OCI-LY7 (cell line): ENCODE measurements at regions not wholly inside any gene's neighbourhood (a gene's known extent, or its start where the extent isn't known, plus 50 kb on each side); places are given as distances from the start of the nearest gene placed in this dataset.

Source experiments
- BruUV-seq: library from RNA; stranded (reverse); fragments of 400-500 nt; replicated peaks from 2 replicates; lab custom pipeline; 2021; lab: Mats Ljungman, UMichigan
- CTCF ChIA-PET: fragments of 300-600 bp; sonication (Branson Sonifier 250); formaldehyde crosslinking; loops from one replicate; lab custom pipeline; 2022; ENCODE audit warnings: antibody characterized with exemption; ENCODE audit not compliant: unreplicated experiment; lab: Charles Lee
- POLR2A ChIA-PET: fragments of 300-600 bp; sonication (Branson Sonifier 250); formaldehyde crosslinking; loops from one replicate; lab custom pipeline; 2022; ENCODE audit warnings: antibody characterized with exemption; lab: Charles Lee
- DNase-seq: peaks from one replicate; pipeline ENCODE4 v3.0.0-alpha.2; 2015; ENCODE audit warnings: low spot score
- H2AFZ ChIP-seq: fragments of 200-600 bp; sonication (generic), shearing (Covaris generic); 2 replicates; pipeline ENCODE4 v1.6.1; 2014; ENCODE audit warnings: mild to moderate bottlenecking, antibody characterized with exemption, low read length, moderate library complexity
- H3K27ac ChIP-seq: fragments of 200-600 bp; sonication (generic); 2 replicates; pipeline ENCODE4 v1.5.1; 2014; ENCODE audit warnings: mixed run types, low read depth, mild to moderate bottlenecking, moderate library complexity, low read length, inconsistent platforms; ENCODE audit not compliant: poor library complexity, severe bottlenecking
- H3K36me3 ChIP-seq: fragments of 200-600 bp; sonication (generic); 2 replicates; pipeline ENCODE4 v1.6.1; 2014; ENCODE audit warnings: mild to moderate bottlenecking, antibody characterized with exemption, low read length, moderate library complexity, mixed read lengths; ENCODE audit not compliant: insufficient read depth
- H3K4me1 ChIP-seq: fragments of 200-600 bp; sonication (generic); 2 replicates; pipeline ENCODE4 v1.5.1; 2014; ENCODE audit warnings: mild to moderate bottlenecking, low read length; ENCODE audit not compliant: insufficient read depth, poor library complexity, severe bottlenecking
- H3K4me2 ChIP-seq: fragments of 200-600 bp; sonication (generic); 2 replicates; pipeline ENCODE4 v1.6.1; 2014; ENCODE audit warnings: mild to moderate bottlenecking, low read length
- H3K4me3 ChIP-seq: fragments of 200-600 bp; sonication (generic); 2 replicates; pipeline ENCODE4 v1.5.1; 2014; ENCODE audit warnings: mild to moderate bottlenecking, low read depth, low read length; ENCODE audit not compliant: poor library complexity, severe bottlenecking
- H3K79me2 ChIP-seq: fragments of 200-600 bp; sonication (generic); 2 replicates; pipeline ENCODE4 v1.6.1; 2016; ENCODE audit warnings: low read depth, mild to moderate bottlenecking, low read length, moderate library complexity, mixed read lengths; ENCODE audit not compliant: insufficient read depth
- H3K9me2 ChIP-seq: fragments of 200-600 bp; sonication (generic); 2 replicates; pipeline ENCODE4 v1.6.1; 2016; ENCODE audit warnings: mild to moderate bottlenecking, low read length, mixed read lengths; ENCODE audit not compliant: insufficient read depth
- H3K9me3 ChIP-seq: fragments of 200-600 bp; sonication (generic); 2 replicates; pipeline ENCODE4 v1.6.1; 2014; ENCODE audit warnings: mild to moderate bottlenecking, mixed run types, low read length, mixed read lengths
- H4K20me1 ChIP-seq: fragments of 200-600 bp; sonication (generic); 2 replicates; pipeline ENCODE4 v1.6.1; 2014; ENCODE audit warnings: mild to moderate bottlenecking, antibody characterized with exemption, low read length, moderate library complexity, mixed read lengths; ENCODE audit not compliant: insufficient read depth
- CTCF ChIP-seq: fragments of 200-600 bp; sonication (generic); conservative IDR thresholded peaks from 2 replicates; pipeline ENCODE4 v1.5.1; 2014; ENCODE audit warnings: mild to moderate bottlenecking, antibody characterized with exemption, low read length, moderate library complexity, mixed read lengths
- EZH2phosphoT487 ChIP-seq: fragments of 200-600 bp; sonication (generic); IDR thresholded peaks from 2 replicates; pipeline ENCODE4 v1.6.1; 2018; ENCODE audit warnings: low read depth, borderline replicate concordance, mild to moderate bottlenecking, mixed run types, antibody characterized with exemption, low read length, moderate library complexity, mixed read lengths
- intact Hi-C: fragments of 100-400 bp; cut with micrococcal nuclease; formaldehyde crosslinking; loops from one replicate; pipeline ENCODE4 v1.10.0; 2022; ENCODE audit not compliant: unreplicated experiment

DNA sequence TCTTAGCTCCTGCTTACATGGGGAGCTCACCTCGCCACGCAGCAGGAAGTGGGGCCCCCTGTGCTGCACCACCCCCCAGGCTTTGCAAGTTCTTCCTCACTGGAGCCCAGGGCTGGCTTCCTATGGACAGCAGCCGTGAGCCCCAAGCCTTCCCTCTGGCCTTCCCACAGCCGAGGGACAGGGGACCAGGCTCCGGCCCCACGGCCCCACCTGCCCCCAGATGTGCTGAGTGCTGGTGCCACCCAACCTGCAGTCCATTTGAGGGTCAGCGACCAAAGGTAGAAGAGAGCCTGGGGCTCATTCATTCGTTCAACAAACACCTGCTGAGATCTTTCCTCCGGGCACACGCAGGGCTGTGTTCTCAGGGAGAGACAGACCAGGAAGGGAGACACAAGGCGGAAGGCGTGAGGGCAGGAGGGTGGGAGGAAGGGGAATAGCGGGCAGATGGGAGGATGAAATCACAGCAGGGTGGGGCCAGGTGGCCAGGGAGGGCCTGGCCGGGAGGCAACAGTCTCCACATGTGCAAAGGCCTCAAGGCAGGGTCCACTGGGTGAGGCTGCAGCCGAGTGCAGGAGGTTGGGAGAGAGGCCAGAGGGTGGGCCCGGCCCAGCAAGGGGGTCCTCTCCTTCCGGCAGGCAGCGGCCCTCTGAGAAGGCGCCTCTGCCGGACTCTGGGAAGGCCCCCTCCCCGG is 100.1 kb downstream of the FOXL3 start:
- H3K9me3 ChIP-seq = no peaks in the 10 kb centered on the region

DNA sequence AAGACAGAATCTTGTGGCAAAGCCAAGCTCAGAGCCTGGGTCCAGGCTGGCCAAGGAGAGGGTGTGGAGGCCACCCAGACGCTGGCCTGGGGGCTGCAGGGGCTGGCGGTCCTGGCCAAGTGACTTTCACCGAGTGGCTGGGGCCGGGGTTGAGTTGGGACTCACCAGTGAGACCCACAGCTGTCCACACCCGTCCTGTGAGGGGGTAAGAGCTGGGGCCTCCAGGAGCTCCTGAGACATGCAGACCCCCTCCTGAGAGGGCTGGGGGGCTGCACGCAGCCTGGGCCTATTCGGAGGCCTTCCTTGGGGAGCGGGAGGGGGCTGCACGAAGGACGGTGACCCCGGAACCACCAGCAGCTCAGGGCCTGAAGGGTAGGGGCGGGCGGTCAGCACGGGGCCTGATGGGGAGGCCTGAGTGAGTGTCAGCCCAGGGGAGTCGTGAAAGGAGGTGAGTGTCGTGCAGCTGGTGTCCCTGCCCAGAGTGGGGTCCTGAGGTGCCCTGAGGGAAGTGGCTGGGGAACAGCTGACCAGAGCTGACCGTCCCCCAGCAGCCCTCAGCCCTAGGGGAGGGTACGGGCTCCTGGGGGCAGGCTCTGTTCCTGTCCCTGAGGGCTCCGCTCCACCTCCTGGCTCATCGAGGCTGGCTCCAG is 100.9 kb downstream of the FOXL3 start:
- no peak for DNase-seq
- no peaks in the 10 kb centered on the region for H3K79me2 ChIP-seq
- H3K4me3 ChIP-seq = no peak overlapping the region
- no TSS peak for BruUV-seq
- H4K20me1 ChIP-seq = no peaks in the 10 kb centered on the region
- no peaks in the 10 kb centered on the region for H3K9me2 ChIP-seq
- no peak overlapping the region for H2AFZ ChIP-seq
- no peak overlapping the region for H3K4me2 ChIP-seq
- peaks cover 5% of the 10 kb centered on the region; the same call in 1 of the 2 replicates for H3K9me3 ChIP-seq
- H3K4me1 ChIP-seq = no peaks in the 10 kb centered on the region
- no peak for TF ChIP-seq EZH2phosphoT487
- no peaks in the 10 kb centered on the region for H3K36me3 ChIP-seq
- no peak overlapping the region for H3K27ac ChIP-seq
- ChIA-PET POLR2A (no interaction called here), CTCF (no interaction called here)
- intact Hi-C loops = no loop called here

More for the DNA sequence above, 100.1 kb downstream of the FOXL3 start:
- Histone ChIP-seq H3K4me1 (no peaks in the 10 kb centered on the region), H2AFZ (no peak overlapping the region), H3K36me3 (no peaks in the 10 kb centered on the region), H3K79me2 (no peaks in the 10 kb centered on the region), H3K9me2 (no peaks in the 10 kb centered on the region), H3K4me2 (no peak overlapping the region), H3K27ac (no peak overlapping the region), H4K20me1 (no peaks in the 10 kb centered on the region), H3K4me3 (no peak overlapping the region)
- DNase-seq = no peak
- CTCF ChIA-PET = no interaction called here
- POLR2A ChIA-PET = no interaction called here
- BruUV-seq = no TSS peak
- no peak for TF ChIP-seq CTCF
- no peak for TF ChIP-seq EZH2phosphoT487
- intact Hi-C loops = no loop called here

DNA sequence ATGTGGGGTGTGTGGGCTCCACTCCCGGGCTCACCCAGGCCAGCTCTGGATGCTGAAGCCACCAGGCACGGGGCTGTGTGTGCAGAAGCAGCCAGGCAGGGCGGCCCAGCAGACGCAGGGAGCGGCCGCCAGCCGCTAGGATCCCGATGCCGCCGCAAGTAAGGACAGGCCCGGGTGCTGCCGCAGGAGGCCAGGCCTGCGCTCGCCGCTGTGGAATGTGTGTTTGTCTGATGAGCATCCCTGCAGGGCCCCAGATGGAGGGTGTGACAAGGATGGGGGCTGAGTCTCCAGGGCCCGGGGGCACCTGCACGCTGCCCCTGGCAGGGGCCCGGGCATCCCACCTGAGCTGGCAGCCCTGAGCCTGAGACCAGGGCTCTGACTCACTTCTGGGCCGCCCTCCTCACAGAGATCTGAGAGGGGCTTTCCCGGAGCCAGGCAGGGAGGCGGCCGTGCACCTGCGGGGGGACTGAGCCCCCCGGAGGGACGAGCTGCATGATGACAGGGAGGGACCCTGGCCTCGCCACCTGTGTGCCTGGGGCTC is 101.5 kb downstream of the FOXL3 start:
- Histone ChIP-seq H3K9me2 (no peaks in the 10 kb centered on the region), H3K4me1 (no peaks in the 10 kb centered on the region), H2AFZ (no peak overlapping the region), H3K4me3 (no peak overlapping the region), H3K27ac (no peak overlapping the region), H3K79me2 (no peaks in the 10 kb centered on the region), H3K36me3 (no peaks in the 10 kb centered on the region), H3K9me3 (peaks cover 9% of the 10 kb centered on the region; the same call in 1 of the 2 replicates), H4K20me1 (no peaks in the 10 kb centered on the region), H3K4me2 (no peak overlapping the region)
- intact Hi-C loops = no loop called here
- ChIA-PET POLR2A (no interaction called here), CTCF (no interaction called here)
- BruUV-seq = no TSS peak
- TF ChIP-seq CTCF (no peak), EZH2phosphoT487 (no peak)
- no peak for DNase-seq
